Duodenal mucosa (tissue), 2 donors: ENCODE measurements at regions not wholly inside any gene's neighbourhood (a gene's known extent, or its start where the extent isn't known, plus 50 kb on each side); places are given as distances from the start of the nearest gene placed in this dataset.
"Not testable (repeated sequence)": the region's sequence is repeated elsewhere in the genome, so short reads cannot be mapped to it uniquely, and the experiment has no call there.

ENCODE experiments used
- H3K27ac ChIP-seq: one replicate; pipeline ENCODE4 v1.7.0; 2013; ENCODE audit warnings: low read depth, low read length
- H3K27me3 ChIP-seq, 2 donors: one replicate each; pipeline ENCODE4 v1.7.0; 2013; ENCODE audit warnings: low read length in 2 of 2, control low read depth in 1 of 2; ENCODE audit not compliant: insufficient read depth in 2 of 2, control insufficient read depth in 1 of 2
- H3K36me3 ChIP-seq, 2 donors: one replicate each; pipeline ENCODE4 v1.7.0; 2013; ENCODE audit warnings: low read length in 2 of 2, control low read depth in 1 of 2; ENCODE audit not compliant: insufficient read depth in 2 of 2, control insufficient read depth in 1 of 2
- H3K4me1 ChIP-seq, 2 donors: one replicate each; pipeline ENCODE4 v1.7.0; 2013; ENCODE audit warnings: low read length in 2 of 2, control low read depth in 1 of 2; ENCODE audit not compliant: insufficient read depth in 2 of 2, control insufficient read depth in 1 of 2
- H3K4me3 ChIP-seq, 2 donors: one replicate each; pipeline ENCODE4 v1.7.0; 2013; ENCODE audit warnings: low read length in 2 of 2, low read depth in 1 of 2
- H3K9ac ChIP-seq, 2 donors: one replicate each; pipeline ENCODE4 v1.7.0; 2013; ENCODE audit warnings: low read length in 2 of 2, low read depth in 1 of 2
- H3K9me3 ChIP-seq, 2 donors: one replicate each; pipeline ENCODE4 v1.7.0; 2013; ENCODE audit warnings: low read length in 2 of 2, control low read depth in 1 of 2; ENCODE audit not compliant: control insufficient read depth in 1 of 2

DNA sequence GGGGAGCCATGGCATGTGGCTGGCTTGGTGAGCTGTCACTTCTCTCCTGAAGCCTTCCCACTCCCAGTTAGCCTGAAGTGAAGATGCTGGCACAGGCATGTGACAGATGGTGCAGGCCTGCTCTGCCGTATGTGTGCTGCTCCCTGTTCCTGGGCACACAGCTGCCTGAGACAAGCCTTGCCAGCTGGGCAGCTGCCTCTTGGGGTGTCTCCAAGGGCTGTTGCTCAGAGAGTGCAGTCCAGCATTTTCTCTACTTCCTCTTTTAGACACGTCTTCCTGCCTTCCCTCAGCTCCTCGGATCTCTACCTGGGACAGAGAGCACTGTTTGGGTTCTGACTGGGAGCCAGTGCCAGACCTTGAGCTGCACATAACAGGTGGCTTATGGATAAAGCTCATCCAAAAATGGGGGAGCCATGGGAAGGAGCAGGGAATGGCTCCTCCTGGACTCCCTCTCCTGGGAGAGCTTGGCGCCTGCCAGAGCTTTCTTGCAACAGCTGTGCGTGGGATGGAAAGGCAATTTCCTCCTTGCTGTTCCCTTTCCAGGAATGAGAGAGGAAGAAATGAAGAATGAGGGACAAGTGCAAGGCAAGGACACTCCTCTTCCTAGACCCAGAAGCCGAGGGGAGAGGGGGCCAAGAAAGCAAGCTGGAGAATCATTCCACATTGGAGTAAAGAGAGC lies 132.9 kb downstream of the MSL3 start:
- Histone ChIP-seq H3K9ac (no peak overlapping the region), H3K9me3 (no peaks in the 10 kb centered on the region), H3K36me3 (no peaks in the 10 kb centered on the region), H3K27ac (no peak overlapping the region), H3K4me3 (peak overlapping the region in 1 of 2 donors; percentile 15), H3K27me3 (no peaks in the 10 kb centered on the region), H3K4me1 (peaks cover 0 to 12% of the 10 kb centered on the region in 2 donors)

GRCh38 chrX:11893933-11894710 lies 136.1 kb downstream of the MSL3 start:
- Histone ChIP-seq H3K9me3 (no peaks in the 10 kb centered on the region), H3K4me1 (peaks cover 0 to 7% of the 10 kb centered on the region in 2 donors), H3K27ac (no peak overlapping the region), H3K36me3 (no peaks in the 10 kb centered on the region), H3K27me3 (no peaks in the 10 kb centered on the region), H3K4me3 (no peak overlapping the region), H3K9ac (no peak overlapping the region)

GRCh38 chrX:11899091-11899490 lies 141.1 kb downstream of the MSL3 start:
- Histone ChIP-seq H3K36me3 (no peaks in the 10 kb centered on the region), H3K9me3 (no peaks in the 10 kb centered on the region), H3K9ac (no peak overlapping the region), H3K4me1 (no peaks in the 10 kb centered on the region), H3K27me3 (no peaks in the 10 kb centered on the region), H3K4me3 (no peak overlapping the region), H3K27ac (no peak overlapping the region)

- H3K9ac ChIP-seq, H3K36me3 ChIP-seq, H3K27ac ChIP-seq, H3K4me3 ChIP-seq, H3K27me3 ChIP-seq, H3K4me1 ChIP-seq, H3K9me3 ChIP-seq: not testable (repeated sequence)
Observed at GRCh38 chrX:11905933-11906332, 147.9 kb downstream of the MSL3 start.

DNA sequence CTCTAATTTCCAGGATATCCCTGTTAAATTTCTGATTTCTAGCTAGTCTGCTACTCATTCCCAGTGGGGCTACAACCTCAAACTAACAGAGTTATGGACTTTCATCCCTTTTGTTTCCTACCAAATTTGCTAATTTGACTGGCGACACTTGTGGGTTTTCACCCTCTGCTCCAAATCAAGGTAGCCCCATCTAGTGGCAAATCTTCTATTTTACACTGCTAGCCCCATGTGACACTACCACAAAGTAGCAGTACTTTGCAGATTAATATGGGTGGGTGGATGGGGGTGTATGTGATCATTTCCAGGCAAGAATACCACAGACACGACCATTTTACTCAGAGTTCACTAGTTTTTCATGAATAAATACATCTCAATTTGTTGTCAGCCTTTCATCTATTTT lies 150.3 kb downstream of the MSL3 start:
- no peaks in the 10 kb centered on the region for H3K27me3 ChIP-seq
- no peaks in the 10 kb centered on the region for H3K36me3 ChIP-seq
- no peak overlapping the region for H3K27ac ChIP-seq
- H3K9me3 ChIP-seq, result no peaks in the 10 kb centered on the region
- no peaks in the 10 kb centered on the region for H3K4me1 ChIP-seq
- no peak overlapping the region for H3K4me3 ChIP-seq
- H3K9ac ChIP-seq, result no peak overlapping the region

DNA sequence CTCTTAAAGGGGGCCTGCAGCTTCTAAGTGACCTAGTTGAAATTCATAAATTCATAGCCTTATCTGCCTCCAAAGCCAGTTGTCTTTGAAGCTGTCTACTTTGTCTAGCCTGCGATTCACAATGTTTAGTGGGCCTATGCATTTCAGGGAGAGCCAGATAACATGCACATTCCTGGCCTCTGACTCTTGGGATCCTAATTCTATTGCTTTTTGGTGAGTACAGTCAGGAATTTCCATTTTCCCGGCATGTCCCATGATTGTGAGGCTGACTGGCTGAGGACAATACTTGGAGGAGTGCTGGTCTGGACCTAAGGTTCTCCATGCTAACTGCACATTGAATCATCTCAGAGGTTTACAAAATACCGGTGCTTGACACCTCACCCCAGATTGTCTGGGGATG lies 155.0 kb downstream of the MSL3 start:
- H3K4me3 ChIP-seq, result no peak overlapping the region
- no peaks in the 10 kb centered on the region for H3K4me1 ChIP-seq
- H3K9me3 ChIP-seq, result no peaks in the 10 kb centered on the region
- no peak overlapping the region for H3K27ac ChIP-seq
- no peak overlapping the region for H3K9ac ChIP-seq
- no peaks in the 10 kb centered on the region for H3K36me3 ChIP-seq
- no peaks in the 10 kb centered on the region for H3K27me3 ChIP-seq

GRCh38 chrX:11929476-11929875 lies 171.4 kb downstream of the MSL3 start:
- Histone ChIP-seq H3K27ac (no peak overlapping the region), H3K9me3 (no peaks in the 10 kb centered on the region), H3K9ac (no peak overlapping the region), H3K4me3 (no peak overlapping the region), H3K4me1 (no peaks in the 10 kb centered on the region), H3K36me3 (no peaks in the 10 kb centered on the region), H3K27me3 (no peaks in the 10 kb centered on the region)

DNA sequence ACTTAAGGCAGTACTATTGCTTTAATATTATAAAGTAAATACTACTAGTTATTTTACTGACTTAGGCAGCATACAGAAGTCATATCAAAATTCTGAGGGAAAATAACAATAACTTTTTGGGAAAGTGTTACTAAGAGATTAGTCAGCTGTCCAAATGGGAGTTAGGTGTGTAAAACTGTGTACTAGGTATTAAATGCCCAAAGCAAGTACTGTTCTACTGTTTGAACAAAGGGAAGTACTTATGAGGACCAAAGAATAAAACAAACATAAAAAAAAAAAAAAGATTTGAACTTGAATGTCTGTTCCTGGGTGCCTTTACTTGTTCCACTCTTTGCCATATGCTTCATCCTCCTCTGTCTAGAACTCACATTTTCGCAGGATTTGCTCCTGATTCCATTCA lies 174.4 kb downstream of the MSL3 start:
- no peaks in the 10 kb centered on the region for H3K36me3 ChIP-seq
- H3K9me3 ChIP-seq, result no peaks in the 10 kb centered on the region
- no peaks in the 10 kb centered on the region for H3K27me3 ChIP-seq
- H3K27ac ChIP-seq, result no peak overlapping the region
- no peak overlapping the region for H3K4me3 ChIP-seq
- no peak overlapping the region for H3K9ac ChIP-seq
- no peaks in the 10 kb centered on the region for H3K4me1 ChIP-seq

GRCh38 chrX:11934089-11934488 lies 176.1 kb downstream of the MSL3 start:
- Histone ChIP-seq H3K4me3 (no peak overlapping the region), H3K27ac (no peak overlapping the region), H3K4me1 (no peaks in the 10 kb centered on the region)

DNA sequence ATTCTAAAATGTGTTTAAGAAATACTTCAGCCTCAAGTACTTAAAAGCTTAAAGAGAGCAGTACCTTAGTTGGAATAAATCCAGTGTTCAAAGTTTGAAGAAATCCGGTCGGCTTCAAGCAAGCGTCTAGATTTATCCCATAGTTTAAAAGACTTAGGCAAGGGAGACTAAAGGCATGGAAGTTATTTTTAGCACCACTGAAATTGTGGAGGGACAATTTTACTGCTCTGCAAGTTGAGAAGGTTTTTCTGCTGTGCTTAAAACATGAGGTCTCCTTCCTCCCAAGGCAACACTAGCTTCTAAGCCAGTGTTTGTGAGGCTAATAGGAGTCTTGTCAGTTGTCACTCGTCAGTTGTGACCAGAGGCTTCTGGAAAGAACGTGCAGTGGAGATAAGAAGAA lies 183.5 kb downstream of the MSL3 start:
- H3K9ac ChIP-seq, result no peak overlapping the region
- H3K27ac ChIP-seq, result no peak overlapping the region
- no peak overlapping the region for H3K4me3 ChIP-seq
- H3K36me3 ChIP-seq, result no peaks in the 10 kb centered on the region
- H3K9me3 ChIP-seq, result no peaks in the 10 kb centered on the region
- H3K4me1 ChIP-seq, result no peaks in the 10 kb centered on the region
- H3K27me3 ChIP-seq, result no peaks in the 10 kb centered on the region

More at GRCh38 chrX:11934089-11934488, 176.1 kb downstream of the MSL3 start:
- no peak overlapping the region for H3K9ac ChIP-seq
- H3K9me3 ChIP-seq, result no peaks in the 10 kb centered on the region
- no peaks in the 10 kb centered on the region for H3K36me3 ChIP-seq
- H3K27me3 ChIP-seq, result no peaks in the 10 kb centered on the region
